ENCODE measurements at regions not wholly inside any gene's neighbourhood (a gene's known extent, or its start where the extent isn't known, plus 50 kb on each side); places are given as distances from the start of the nearest gene placed in this dataset.

DNA sequence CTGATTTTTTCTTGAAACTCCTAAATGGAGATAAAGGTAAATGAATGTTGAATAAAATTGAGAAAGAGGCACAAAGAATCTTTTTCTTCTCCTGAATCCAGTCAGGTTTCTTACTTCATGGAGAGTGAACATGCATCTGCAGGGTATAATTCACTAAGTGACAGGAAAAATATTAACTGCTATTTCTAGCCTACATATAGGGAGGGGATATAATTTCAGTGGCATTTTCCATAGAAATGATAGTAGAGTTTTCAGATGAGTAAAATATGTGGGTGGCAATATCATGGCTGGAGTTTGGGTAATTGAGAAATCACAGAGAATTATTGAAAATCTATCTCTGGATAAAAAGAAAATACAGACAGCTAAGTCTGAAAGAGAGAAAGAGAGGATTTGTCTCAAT lies 1227.0 kb upstream of the GJE1 start:
- no peak overlapping the region for H3K27ac Mint-ChIP-seq (ENCODE audit: unreplicated experiment)
- H3K4me1 Mint-ChIP-seq (ENCODE audit: unreplicated experiment): peaks cover 18% of the 10 kb centered on the region
- H3K9me3 Mint-ChIP-seq (ENCODE audit: unreplicated experiment): no peaks in the 10 kb centered on the region
- H3K27me3 Mint-ChIP-seq (ENCODE audit: unreplicated experiment): no peaks in the 10 kb centered on the region
- no peak for DNase-seq (ENCODE audit: extremely low spot score, unreplicated experiment)
- TF ChIP-seq, protein P1, sequence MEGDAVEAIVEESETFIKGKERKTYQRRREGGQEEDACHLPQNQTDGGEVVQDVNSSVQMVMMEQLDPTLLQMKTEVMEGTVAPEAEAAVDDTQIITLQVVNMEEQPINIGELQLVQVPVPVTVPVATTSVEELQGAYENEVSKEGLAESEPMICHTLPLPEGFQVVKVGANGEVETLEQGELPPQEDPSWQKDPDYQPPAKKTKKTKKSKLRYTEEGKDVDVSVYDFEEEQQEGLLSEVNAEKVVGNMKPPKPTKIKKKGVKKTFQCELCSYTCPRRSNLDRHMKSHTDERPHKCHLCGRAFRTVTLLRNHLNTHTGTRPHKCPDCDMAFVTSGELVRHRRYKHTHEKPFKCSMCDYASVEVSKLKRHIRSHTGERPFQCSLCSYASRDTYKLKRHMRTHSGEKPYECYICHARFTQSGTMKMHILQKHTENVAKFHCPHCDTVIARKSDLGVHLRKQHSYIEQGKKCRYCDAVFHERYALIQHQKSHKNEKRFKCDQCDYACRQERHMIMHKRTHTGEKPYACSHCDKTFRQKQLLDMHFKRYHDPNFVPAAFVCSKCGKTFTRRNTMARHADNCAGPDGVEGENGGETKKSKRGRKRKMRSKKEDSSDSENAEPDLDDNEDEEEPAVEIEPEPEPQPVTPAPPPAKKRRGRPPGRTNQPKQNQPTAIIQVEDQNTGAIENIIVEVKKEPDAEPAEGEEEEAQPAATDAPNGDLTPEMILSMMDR (IDR thresholded peaks at IDR 0.05): no peak
- H3K4me3 Mint-ChIP-seq (ENCODE audit: unreplicated experiment): no peak overlapping the region
- no peaks in the 10 kb centered on the region for H3K36me3 Mint-ChIP-seq (ENCODE audit: unreplicated experiment)

DNA sequence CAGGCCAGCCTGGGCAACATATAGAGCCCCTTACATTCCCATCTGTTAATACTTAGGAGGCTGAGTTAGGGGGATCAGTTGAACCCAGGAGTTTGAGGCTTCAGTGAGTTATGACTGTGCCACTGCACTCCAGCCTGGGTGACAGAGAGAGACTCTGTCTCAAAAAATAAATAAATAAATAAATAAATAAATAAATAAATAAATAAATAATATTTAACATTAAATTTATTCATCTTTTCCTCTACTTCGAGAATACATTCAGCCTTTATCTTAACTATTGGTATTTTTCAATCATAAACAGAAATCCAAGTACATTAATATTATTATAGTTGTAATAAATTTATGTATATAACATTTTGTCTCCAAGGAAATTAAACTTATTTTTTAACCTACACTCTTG lies 1227.7 kb upstream of the GJE1 start:
- Mint-ChIP-seq H3K4me1 (ENCODE audit: unreplicated experiment) (peaks cover 18% of the 10 kb centered on the region), H3K4me3 (ENCODE audit: unreplicated experiment) (no peak overlapping the region), H3K27me3 (ENCODE audit: unreplicated experiment) (no peaks in the 10 kb centered on the region), H3K36me3 (ENCODE audit: unreplicated experiment) (no peaks in the 10 kb centered on the region), H3K9me3 (ENCODE audit: unreplicated experiment) (no peaks in the 10 kb centered on the region), H3K27ac (ENCODE audit: unreplicated experiment) (no peak overlapping the region)
- DNase-seq (ENCODE audit: extremely low spot score, unreplicated experiment): no peak
- TF ChIP-seq, protein P1 (IDR thresholded peaks at IDR 0.05): no peak

DNA sequence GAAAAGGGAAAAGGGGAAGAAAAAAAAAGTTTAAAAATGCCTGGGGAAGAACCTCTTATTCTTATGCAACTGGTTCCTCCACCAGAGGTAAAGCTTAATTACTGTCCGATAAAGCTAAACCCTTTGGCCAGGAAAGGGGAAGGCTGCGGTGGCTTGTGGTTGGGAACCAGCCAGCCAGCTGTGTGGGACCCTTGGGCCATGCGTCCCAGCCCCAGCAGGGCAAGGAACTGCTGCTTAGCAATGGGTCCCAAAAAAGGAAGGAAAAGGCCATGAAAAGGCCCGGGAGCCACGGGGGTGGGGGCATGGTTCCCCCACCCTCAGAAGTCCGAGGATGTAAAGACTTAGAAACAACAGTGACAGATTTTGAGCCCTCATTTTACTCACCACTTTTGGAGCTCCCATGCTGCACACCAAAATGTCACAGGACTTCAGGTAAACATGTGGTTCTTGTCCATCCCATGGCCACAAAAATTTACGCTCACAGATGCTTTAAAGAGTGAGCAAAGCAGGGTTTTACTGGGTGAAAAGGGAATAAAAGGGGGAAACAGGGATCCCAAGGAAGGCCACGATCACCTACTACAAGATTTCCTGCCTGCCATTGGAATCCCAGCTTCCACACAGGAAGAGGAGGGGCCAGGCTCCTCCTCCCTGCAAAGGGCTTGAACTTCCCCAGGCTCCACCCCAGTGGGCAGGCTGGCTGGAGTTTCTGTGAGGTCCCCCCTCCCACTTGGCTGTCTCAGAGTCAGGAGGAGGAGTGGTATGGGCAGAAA lies 1234.7 kb upstream of the GJE1 start:
- H3K4me1 Mint-ChIP-seq (ENCODE audit: unreplicated experiment): no peaks in the 10 kb centered on the region
- H3K27me3 Mint-ChIP-seq (ENCODE audit: unreplicated experiment): no peaks in the 10 kb centered on the region
- no peaks in the 10 kb centered on the region for H3K36me3 Mint-ChIP-seq (ENCODE audit: unreplicated experiment)
- H3K27ac Mint-ChIP-seq (ENCODE audit: unreplicated experiment): no peak overlapping the region
- DNase-seq (ENCODE audit: extremely low spot score, unreplicated experiment): no peak
- TF ChIP-seq, protein P1 (IDR thresholded peaks at IDR 0.05): no peak
- H3K4me3 Mint-ChIP-seq (ENCODE audit: unreplicated experiment): no peak overlapping the region
- peaks cover 13% of the 10 kb centered on the region for H3K9me3 Mint-ChIP-seq (ENCODE audit: unreplicated experiment)

DNA sequence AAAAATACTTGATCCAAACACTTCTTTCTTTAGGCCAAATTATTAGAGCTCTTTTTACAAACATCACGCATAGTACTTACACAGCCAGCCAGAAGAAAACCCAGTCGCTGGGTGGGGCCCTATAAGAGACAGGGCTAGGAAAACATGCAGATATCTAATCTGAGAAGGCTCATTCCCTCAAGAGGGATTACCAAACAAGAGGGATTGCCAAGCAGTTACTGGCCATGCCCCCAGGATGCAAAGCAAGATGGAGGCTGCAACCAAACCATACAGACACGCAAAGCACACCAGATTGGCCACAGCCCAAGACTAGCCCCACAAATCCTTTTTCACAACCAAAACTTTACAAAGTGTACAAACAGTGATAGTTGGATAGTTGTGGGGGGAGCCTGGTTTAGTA lies 1235.4 kb upstream of the GJE1 start:
- H3K4me1 Mint-ChIP-seq (ENCODE audit: unreplicated experiment): no peaks in the 10 kb centered on the region
- H3K4me3 Mint-ChIP-seq (ENCODE audit: unreplicated experiment): no peak overlapping the region
- H3K27ac Mint-ChIP-seq (ENCODE audit: unreplicated experiment): no peak overlapping the region
- TF ChIP-seq, protein P1 (IDR thresholded peaks at IDR 0.05): no peak
- H3K27me3 Mint-ChIP-seq (ENCODE audit: unreplicated experiment): no peaks in the 10 kb centered on the region
- no peak for DNase-seq (ENCODE audit: extremely low spot score, unreplicated experiment)
- H3K9me3 Mint-ChIP-seq (ENCODE audit: unreplicated experiment): peaks cover 13% of the 10 kb centered on the region
- H3K36me3 Mint-ChIP-seq (ENCODE audit: unreplicated experiment): no peaks in the 10 kb centered on the region

DNA sequence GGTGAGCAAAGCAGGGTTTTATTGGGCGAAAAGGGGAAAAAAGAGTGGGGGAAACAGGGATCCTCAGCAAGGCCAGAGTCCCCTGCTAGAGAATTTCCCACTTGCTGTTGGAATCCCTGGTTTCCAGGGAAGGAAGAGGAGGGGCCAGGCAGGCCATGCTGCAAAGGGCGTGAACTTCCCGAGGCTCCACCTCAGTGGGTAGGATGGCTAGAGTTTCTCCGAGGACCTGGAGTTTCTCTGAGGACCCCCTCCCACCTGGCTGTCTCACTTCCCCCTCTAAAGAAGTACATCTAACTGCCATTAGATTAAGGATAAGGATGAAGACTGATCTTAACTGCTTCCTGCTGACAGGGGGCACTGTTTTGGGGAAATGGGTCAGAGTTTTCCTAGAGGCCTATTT lies 1239.3 kb upstream of the GJE1 start:
- peaks cover 2% of the 10 kb centered on the region for H3K36me3 Mint-ChIP-seq (ENCODE audit: unreplicated experiment)
- H3K4me3 Mint-ChIP-seq (ENCODE audit: unreplicated experiment): no peak overlapping the region
- H3K4me1 Mint-ChIP-seq (ENCODE audit: unreplicated experiment): no peaks in the 10 kb centered on the region
- H3K9me3 Mint-ChIP-seq (ENCODE audit: unreplicated experiment): peaks cover 27% of the 10 kb centered on the region
- no peak for DNase-seq (ENCODE audit: extremely low spot score, unreplicated experiment)
- no peaks in the 10 kb centered on the region for H3K27me3 Mint-ChIP-seq (ENCODE audit: unreplicated experiment)
- TF ChIP-seq, protein P1 (IDR thresholded peaks at IDR 0.05): no peak
- H3K27ac Mint-ChIP-seq (ENCODE audit: unreplicated experiment): no peak overlapping the region

Data from osteocyte (in vitro differentiated cells).